Medulla oblongata (tissue), 1 donor: ENCODE measurements at regions not wholly inside any gene's neighbourhood (a gene's known extent, or its start where the extent isn't known, plus 50 kb on each side); places are given as distances from the start of the nearest gene placed in this dataset.
"Not testable (repeated sequence)": the region's sequence is repeated elsewhere in the genome, so short reads cannot be mapped to it uniquely, and the experiment has no call there.

Source experiments
- DNase-seq: peaks from one replicate; pipeline ENCODE4 v3.0.0-alpha.2; 2015; ENCODE audit errors: extremely low spot score

DNA sequence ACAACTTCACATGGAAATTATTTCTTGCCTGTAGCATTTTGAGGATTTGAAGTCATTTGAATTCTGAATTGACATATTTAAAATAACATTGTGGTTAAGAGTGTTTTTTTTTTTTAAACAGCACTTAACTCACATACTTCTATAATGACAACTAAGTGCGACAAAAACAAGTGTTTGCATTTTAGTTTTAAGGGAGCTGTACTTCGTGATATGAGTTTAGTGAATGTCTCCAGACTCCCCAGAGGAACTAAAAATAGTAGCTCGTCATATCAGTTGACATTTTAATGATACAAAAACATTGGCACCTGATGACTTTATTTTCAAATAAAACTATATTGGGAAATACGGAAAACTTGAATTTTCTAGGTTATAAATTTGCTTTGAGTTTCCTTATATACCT, 389.6 kb upstream of the MON1B start:
- DNase-seq = no peak

DNA sequence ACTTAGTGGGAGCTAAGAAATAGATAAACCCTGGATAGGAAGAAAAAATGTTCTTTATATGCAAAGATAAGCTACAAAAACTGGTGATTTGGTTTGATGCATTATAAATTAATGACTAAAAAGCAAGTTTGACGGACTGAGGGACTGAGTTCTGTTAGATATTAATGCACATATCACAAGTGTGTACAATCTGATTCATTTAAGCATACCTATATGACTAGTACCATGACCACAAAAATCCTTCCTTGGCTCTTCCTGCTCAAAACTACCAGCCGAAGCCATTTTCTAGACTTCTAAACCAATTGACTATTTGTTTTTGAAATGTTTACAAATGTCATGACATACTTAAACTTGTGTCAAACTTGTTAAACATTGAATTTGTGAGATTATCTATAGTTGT, 374.5 kb upstream of the MON1B start:
- no peak for DNase-seq

- DNase-seq = no peak
These were observed 372.3 kb upstream of the MON1B start for GRCh38 chr16:76818606-76819181.

GRCh38 chr16:76819226-76819916, 371.6 kb upstream of the MON1B start:
- no peak for DNase-seq

GRCh38 chr16:76824221-76824620, 366.8 kb upstream of the MON1B start:
- DNase-seq = no peak

DNA sequence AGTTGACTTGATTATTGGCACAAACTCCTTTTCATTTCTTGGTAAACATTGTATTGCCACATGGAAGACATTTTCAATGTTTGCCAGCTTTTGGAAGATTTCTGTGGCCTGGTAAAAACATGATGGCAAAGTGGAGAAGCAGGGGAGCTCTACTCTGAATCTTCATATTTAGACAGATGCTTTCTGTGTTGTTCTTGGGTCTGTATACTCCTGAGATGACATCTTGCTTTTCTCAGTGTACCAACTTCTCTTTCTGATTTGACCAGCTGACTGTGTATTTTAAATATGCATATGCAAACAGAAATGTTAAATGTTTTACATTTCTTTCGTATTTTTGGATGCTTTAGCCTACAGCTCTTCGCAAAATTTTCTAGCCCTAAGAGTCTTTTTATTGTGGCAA, 366.2 kb upstream of the MON1B start:
- no peak for DNase-seq

DNA sequence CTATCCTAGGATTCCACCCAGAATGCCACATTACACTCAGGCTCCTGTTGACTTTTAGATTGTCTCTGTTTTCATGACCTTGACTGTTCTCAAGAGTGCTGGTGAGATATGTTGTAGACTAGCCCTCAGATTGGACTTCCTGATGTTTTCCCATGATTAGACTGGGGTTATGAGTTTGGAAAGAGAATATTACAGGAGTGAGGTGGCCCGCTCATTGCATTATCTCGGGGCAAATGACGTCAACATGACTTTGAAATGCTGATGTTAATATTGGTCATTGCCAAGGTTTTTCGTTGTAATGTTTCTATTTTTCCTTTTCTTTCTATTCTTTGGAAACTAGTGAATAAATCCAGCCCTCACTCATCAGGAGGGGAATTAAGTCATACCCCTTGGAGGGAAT, 355.7 kb upstream of the MON1B start:
- DNase-seq = no peak

DNA sequence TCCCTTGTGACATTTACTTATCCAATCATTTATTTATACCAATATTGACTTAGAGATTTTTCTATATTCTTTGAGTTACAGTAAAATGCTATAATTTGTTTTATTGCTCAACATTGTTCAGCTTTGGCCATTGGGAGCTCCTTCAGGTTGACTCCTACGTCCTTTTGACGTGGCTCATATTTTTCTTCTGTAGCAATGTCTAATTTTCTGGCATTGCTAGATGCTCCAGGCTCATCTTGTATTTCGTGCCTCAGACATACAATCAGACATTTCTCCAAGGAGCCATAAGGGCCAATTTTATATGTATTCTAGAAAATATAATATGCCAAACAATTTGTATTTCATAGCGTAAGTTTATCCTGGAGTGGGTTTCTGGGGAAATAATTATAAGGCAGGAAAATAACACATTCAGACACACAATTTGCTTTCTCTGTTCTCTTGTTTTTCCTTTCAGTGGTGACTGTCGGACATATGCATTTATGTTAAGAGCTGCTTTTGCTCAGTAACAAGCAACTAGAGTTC, 355.1 kb upstream of the MON1B start:
- DNase-seq = no peak

DNA sequence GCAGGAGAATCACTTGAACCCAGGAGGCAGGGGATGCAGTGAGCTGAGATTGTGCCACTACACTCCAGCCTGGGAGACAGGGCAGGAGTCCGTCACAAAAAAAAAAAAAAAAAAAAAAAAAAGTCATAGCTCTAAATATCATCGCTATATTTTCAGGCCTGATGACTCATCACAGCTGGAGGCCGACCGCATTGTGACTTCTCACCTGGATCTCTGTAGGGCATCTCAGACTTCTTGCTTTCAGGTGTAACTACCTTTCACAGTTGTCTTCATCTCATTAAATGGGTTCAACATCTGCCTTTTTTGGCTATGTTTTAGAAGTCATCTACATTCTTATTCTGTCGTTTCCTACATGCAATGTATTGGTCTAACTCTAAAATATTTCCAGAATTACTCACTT, 353.1 kb upstream of the MON1B start:
- no peak for DNase-seq

GRCh38 chr16:76854234-76854633, 336.8 kb upstream of the MON1B start:
- DNase-seq = no peak

GRCh38 chr16:76856112-76856511, 334.9 kb upstream of the MON1B start:
- DNase-seq = no peak

- DNase-seq = no peak
These were observed 333.6 kb upstream of the MON1B start for GRCh38 chr16:76857402-76857801.

- no peak for DNase-seq
These were observed 328.1 kb upstream of the MON1B start for GRCh38 chr16:76862901-76863300.

GRCh38 chr16:76866994-76867393, 324.0 kb upstream of the MON1B start:
- DNase-seq = no peak

DNA sequence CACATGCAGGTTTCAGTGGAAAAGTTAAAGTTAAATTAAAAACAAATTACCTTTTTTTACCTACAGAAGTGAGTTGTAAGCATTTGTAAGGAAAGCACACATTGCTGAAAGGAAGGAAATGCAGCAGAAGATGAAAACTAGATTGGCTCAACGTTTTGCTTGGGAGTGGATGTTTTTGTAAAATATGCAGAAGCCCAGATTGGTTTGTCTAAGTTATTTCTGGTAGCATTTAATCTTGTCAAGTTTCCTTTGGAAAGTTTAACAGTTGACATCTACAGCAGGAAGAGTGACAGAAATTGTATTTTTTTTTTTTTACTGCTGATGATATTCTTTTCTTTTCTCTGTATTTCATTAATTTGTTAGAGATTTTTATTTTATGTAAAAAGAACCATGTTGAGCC, 315.1 kb upstream of the MON1B start:
- DNase-seq = no peak

GRCh38 chr16:76879420-76879819, 311.6 kb upstream of the MON1B start:
- DNase-seq = no peak

DNA sequence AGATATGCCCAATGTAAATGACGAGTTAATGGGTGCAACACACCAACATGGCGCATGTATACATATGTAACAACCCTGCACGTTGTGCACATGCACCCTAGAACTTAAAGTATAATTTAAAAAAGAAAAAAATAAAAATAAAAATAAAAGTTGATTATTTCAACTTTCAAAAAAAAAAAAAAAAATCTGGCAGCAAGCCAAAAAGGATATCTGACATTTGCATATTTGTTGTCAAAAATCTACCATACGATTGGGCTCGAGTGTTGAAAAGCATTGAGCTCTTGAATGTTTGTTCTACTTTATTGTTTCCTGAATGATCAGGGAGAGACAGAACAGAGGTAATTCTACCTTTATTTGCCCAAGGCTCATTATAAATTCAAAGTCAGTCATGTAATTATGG, 310.5 kb upstream of the MON1B start:
- not testable (repeated sequence) for DNase-seq

DNA sequence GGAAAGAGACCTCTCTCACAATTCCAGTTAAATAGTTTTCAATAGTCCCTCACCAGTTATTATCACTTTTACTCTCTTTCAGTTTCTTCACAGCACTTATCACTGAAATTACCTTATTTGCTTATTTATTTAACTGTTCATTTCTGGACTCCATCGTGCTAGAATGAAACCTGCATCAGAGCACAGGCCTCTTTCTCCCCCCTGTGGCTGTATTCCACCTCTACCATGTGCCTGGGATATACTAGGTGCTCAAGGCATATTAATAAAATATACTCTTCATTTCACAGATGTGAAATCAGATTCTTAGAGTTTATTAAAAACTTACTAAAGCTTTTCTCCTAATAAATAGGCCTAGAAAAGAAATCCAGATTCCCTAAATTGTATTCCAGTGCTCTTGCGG, 308.9 kb upstream of the MON1B start:
- no peak for DNase-seq

GRCh38 chr16:76883076-76883475, 307.9 kb upstream of the MON1B start:
- DNase-seq = no peak

DNA sequence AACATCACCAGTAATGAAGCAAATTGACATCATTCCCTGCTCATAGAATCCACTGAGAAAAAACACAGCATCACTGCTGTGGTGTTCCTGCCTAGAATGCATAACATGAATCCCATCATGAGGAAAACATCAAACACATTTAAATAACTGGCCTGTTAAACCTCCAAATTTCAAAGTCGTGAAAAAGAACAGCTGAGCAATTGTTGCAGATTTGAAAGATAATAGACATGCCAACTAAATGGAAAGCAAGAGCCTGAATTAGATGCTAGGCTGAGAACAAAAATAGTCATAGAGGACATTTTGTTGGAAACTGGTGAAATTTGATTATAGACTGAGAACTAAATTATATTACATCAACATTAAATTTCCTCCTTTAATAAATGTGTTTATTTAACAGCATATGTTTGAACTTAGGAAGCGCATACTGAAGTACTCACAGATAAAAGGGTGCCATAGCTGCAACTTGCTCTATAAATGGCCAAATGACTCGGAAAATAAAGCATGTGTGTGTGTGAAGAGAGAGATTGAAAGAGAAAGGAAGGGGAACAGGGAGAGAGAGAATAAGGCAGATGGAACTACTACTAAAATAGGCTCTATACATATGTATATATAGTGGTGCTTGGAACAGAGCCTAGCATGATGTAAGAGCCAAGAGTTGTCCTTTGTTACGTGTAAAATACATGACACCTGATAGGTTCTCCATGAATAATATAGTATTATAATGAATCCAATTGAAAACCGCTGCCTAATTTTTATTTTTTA, 305.0 kb upstream of the MON1B start:
- DNase-seq = no peak

DNA sequence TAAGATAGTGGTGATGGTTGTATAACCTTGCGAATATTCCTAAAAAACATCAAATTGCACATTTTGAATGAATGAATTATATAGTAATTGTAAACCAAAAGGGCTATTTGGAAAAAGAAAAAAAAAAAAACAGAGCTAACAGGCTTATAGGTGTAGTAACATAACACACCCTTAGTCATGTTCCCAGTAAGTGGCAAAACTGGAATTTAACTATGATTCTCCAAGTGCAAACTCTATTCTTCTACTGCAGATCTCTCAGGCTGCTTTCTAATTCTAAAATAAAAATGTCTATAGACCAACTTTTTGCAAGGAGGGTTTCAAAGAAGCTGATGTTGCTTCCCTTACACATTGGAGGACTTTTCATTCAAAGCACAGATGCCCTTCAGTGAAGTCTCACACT, 293.2 kb upstream of the MON1B start:
- no peak for DNase-seq

GRCh38 chr16:76899767-76900166, 291.2 kb upstream of the MON1B start:
- no peak for DNase-seq
